ENCODE measurements at regions not wholly inside any gene's neighbourhood (a gene's known extent, or its start where the extent isn't known, plus 50 kb on each side); places are given as distances from the start of the nearest gene placed in this dataset.

DNA sequence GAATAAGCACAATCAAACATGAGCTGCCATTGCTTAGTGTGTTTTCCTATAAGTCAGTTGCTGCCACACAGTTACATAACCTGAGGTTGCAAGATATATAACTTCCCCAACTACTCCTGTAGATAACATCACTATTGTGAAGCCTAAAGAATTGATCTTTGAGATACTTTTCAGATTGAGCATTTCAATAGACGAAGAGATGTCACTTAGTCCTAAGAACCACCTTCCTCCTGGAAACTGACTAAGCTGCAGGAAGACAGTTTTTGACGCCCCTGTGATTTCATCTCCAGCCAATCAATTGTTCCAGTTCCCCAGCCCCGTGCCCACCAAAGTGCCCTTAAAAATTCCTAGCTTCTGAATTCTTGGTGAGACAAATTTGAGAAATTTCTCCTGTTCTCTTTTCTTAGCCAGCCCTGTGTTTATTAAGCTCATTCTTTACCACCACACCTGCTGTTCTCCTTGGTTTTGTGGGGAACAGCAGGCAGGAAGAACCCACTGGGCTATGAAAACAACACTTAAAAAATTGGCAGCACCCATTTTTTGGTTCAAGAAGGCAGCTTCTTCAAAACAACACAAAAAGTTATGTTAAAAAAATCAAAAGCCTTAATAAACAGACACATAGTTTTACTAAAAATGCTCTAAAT, 317.1 kb upstream of the PABPC4L start:
- TF ChIP-seq, protein P1, sequence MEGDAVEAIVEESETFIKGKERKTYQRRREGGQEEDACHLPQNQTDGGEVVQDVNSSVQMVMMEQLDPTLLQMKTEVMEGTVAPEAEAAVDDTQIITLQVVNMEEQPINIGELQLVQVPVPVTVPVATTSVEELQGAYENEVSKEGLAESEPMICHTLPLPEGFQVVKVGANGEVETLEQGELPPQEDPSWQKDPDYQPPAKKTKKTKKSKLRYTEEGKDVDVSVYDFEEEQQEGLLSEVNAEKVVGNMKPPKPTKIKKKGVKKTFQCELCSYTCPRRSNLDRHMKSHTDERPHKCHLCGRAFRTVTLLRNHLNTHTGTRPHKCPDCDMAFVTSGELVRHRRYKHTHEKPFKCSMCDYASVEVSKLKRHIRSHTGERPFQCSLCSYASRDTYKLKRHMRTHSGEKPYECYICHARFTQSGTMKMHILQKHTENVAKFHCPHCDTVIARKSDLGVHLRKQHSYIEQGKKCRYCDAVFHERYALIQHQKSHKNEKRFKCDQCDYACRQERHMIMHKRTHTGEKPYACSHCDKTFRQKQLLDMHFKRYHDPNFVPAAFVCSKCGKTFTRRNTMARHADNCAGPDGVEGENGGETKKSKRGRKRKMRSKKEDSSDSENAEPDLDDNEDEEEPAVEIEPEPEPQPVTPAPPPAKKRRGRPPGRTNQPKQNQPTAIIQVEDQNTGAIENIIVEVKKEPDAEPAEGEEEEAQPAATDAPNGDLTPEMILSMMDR (IDR thresholded peaks at IDR 0.05) = no peak
- TF ChIP-seq EP300 (IDR thresholded peaks at IDR 0.05) (no peak), POLR2A (IDR thresholded peaks at IDR 0.05) (no peak)

Data from gastroesophageal sphincter (tissue), 3 donors.